GM12873 (cell line): ENCODE measurements at regions not wholly inside any gene's neighbourhood (a gene's known extent, or its start where the extent isn't known, plus 50 kb on each side); places are given as distances from the start of the nearest gene placed in this dataset.

Experiments
- TF ChIP-seq, protein P1 (sequence below): IDR thresholded peaks from 2 replicates; pipeline ENCODE4 v1.5.1; 2012; ENCODE audit warnings: low read depth, mild to moderate bottlenecking, moderate library complexity, low read length, control low read depth; ENCODE audit not compliant: insufficient read depth; ENCODE audit errors: missing control alignments

DNA sequence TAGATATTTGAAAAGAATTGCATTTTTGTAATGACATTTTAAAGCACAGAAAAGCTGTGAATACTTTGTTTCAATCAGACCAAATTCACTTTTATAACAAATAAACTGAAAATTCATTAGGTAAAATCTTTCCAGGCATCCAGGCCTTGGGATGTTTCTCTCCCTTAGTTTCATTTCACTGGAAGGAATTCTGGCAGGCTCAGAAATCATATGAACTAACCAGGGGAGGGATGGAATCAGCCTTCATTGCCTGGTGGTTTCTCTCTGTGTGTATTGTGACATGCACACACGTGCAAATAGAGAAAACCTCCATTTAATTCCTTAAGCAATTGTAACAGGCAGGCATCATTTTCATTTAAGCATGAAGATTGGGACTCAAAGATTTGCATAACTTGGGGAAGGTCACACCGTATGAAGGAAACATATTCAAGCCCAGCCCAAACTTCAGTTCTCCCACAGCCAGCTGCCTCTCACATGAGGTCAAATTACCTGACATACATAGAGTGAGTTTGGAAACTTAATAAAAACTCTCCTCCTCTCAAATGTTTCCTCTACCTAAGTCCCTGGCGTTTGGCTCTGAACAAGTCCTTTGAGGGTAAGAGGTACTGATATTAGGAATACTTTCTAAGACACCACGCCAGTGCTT lies 376.1 kb upstream of the MCTP2 start:
- TF ChIP-seq, protein P1, sequence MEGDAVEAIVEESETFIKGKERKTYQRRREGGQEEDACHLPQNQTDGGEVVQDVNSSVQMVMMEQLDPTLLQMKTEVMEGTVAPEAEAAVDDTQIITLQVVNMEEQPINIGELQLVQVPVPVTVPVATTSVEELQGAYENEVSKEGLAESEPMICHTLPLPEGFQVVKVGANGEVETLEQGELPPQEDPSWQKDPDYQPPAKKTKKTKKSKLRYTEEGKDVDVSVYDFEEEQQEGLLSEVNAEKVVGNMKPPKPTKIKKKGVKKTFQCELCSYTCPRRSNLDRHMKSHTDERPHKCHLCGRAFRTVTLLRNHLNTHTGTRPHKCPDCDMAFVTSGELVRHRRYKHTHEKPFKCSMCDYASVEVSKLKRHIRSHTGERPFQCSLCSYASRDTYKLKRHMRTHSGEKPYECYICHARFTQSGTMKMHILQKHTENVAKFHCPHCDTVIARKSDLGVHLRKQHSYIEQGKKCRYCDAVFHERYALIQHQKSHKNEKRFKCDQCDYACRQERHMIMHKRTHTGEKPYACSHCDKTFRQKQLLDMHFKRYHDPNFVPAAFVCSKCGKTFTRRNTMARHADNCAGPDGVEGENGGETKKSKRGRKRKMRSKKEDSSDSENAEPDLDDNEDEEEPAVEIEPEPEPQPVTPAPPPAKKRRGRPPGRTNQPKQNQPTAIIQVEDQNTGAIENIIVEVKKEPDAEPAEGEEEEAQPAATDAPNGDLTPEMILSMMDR = no peak

DNA sequence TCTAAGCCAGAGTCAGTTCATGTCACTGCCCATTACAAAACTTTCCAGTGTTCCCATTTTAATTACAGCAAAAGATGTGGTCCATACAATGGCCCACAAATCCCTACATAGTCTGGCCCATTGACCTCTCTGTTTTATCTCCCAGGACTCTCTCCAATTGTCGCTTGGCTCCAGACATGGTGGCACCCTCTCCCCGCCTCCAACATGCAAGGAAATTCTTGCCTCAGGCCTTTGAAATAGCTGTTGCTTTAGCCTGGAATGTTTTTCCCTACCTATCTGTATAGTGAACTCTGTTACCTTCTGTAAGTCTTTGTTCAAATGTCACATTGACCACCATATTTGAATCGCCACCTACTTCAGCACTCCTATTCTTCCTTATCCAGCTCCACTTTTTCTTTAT lies 377.3 kb upstream of the MCTP2 start:
- TF ChIP-seq, protein P1 = no peak

DNA sequence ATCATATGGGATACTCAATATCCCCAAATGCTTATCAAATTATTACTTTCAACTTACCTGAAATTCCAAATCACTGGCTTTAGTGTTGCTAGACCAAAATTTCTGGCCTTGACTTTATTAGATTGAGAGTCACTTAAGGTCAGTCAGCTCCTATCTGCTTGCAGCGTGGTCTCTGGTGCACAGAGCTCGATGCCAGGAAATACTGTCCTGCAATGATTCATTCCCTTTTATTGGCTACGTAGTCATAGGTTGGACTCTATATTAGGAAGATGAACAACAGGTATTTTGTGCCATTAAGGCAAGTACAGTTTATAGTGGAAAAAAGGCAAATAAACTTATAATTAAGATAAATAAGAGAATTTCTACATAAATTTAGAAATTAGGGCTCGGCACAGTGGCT lies 378.6 kb upstream of the MCTP2 start:
- TF ChIP-seq, protein P1 = no peak

DNA sequence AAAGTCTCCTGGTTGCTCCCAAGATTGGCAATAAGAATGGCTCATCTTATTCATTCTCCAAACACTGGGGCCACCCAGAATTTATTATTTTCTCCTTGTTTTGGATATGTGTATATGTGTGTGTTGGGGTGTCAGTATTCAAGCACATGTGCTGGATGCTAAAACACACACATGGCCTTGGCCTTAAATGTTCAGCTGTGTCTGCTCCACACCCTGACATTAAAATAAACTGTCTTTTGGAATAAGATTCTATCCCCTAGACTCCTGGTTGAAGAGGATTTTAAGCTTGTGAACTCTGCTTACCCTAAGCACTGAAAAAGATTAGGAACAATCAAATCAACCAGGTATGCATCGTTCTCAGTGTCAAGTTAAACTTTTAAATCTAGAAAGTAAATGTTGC lies 382.9 kb upstream of the MCTP2 start:
- TF ChIP-seq, protein P1 = no peak

DNA sequence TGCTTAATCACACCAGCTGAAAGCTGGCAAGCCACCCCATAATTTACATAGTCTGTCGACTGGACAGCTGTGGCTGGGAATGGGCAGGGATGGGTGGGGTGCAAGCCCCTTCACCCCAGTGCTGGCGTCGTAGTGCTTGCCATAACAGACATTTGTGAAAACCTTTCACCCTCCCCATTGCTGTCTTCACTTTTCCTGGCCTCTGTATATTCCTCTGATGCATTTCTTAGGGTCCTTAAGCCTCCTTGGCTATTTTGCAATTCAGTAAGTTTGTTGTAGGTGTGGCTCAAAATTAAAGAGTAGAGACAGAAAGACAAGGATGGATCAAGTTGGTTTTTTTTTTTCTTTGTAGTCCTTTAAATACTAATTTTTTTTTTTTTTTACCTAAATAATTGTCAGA lies 383.3 kb upstream of the MCTP2 start:
- TF ChIP-seq, protein P1 = no peak

DNA sequence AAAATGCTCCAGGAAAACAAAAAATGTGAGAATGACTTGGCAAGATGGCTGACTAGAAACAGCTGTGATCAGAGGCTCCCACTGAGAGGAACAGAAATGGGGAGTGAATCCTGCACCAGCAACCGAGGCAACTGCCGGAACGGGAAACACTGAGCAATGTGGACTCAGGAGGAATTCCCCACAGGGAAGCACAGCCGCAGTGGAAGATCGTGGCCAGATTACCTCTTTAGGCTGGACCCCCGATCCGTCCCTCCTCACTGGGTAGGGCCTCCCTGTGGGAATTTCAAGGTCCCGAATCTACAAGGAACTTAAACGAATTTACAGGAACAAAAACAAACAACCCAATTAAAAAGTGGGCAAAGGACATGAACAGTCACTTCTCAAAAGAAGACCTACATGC lies 385.2 kb upstream of the MCTP2 start:
- TF ChIP-seq, protein P1 = no peak

DNA sequence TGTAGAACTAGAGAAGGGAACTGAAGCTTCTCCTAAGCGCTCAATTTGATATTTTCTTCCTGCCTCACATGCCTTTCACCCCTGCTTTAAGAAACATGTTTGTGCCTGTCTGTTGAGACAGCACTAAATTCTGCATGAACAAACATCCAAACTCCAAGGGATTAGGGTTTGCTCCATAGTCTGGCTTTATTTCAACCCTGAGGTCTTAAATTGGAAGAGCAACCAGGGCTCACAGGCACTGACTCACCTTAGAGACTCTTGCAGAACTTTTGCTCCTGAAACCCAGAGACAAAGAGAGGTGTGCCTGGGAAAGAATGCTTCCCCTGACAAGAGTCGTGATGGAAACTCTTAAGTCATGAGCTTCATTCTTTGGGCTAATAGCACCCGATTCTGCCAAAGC lies 393.9 kb upstream of the MCTP2 start:
- TF ChIP-seq, protein P1 = no peak
